ENCODE measurements at regions not wholly inside any gene's neighbourhood (a gene's known extent, or its start where the extent isn't known, plus 50 kb on each side); places are given as distances from the start of the nearest gene placed in this dataset.

DNA sequence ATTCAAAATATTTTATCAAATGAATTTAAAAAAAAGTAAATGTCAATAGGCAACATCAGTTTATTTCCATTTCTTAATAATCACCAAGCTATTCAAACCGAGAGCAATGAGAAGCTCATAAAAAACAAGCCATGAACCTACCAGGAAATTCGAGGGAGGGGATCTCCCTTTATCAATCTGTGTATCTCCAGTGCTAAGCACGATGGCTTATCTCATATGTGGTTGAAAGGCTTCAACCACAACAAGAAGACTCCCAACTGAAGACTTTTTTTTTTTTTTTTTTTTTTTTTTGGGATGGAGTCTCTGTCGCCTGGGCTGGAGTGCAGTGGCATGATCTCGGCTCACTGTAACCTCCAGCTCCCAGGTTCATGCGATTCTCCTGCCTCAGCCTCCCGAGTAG is 833.3 kb downstream of the USP25 start:
- no peaks in the 10 kb centered on the region for H3K36me3 ChIP-seq (replicated peaks)
- H3K4me3 ChIP-seq (ENCODE audit: low read depth, low read length): no peak overlapping the region
- in situ Hi-C loops (cut with HindIII; ENCODE audit: low pct_ligation_motif_present, low sequenced_read_pairs): no loop called here
- no peaks in the 10 kb centered on the region for H3K27me3 ChIP-seq (replicated peaks)
- no peak overlapping the region for H3K27ac ChIP-seq
- no peak for DNase-seq
- TF ChIP-seq, protein P1, sequence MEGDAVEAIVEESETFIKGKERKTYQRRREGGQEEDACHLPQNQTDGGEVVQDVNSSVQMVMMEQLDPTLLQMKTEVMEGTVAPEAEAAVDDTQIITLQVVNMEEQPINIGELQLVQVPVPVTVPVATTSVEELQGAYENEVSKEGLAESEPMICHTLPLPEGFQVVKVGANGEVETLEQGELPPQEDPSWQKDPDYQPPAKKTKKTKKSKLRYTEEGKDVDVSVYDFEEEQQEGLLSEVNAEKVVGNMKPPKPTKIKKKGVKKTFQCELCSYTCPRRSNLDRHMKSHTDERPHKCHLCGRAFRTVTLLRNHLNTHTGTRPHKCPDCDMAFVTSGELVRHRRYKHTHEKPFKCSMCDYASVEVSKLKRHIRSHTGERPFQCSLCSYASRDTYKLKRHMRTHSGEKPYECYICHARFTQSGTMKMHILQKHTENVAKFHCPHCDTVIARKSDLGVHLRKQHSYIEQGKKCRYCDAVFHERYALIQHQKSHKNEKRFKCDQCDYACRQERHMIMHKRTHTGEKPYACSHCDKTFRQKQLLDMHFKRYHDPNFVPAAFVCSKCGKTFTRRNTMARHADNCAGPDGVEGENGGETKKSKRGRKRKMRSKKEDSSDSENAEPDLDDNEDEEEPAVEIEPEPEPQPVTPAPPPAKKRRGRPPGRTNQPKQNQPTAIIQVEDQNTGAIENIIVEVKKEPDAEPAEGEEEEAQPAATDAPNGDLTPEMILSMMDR (IDR thresholded peaks at IDR 0.05; ENCODE audit: low read depth, low read length, missing control alignments): no peak

DNA sequence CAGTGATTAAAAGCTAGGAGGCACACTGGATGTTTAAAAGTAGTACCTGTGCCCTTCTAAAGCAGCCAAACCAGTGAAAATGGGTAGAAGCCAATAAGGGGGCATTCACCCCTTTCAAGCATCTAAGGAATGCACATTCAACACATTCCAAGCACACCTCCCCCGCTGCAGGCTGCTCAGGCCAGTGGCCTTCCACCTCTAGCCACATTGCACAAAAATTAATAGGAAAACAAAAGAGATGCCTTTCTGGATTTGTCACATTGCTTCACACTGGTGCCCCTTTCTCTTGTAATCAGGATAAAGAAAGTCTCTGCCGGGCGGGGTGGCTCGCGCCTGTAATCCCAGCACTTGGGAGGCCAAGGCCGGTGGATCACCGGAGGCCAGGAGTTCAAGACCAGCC is 834.0 kb downstream of the USP25 start:
- in situ Hi-C loops (cut with HindIII; ENCODE audit: low pct_ligation_motif_present, low sequenced_read_pairs): no loop called here
- no peak for DNase-seq

DNA sequence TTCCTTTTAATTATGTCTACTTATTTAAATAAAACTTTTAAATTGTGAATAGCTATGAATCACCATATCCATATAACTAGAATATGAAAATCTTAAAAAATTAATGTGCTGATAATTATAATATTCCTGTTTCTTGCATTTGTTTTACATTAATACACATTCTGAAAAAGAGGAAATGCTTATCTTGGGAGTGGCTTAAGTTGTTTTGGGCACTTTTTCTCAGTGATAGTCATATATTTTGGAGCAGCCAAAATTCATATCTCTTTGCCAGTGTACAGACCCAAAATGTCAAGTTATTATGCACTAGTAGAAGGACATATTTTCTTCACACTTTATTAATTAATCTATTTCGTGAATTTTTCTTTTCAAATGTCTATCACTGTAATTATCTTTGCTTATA is 838.5 kb downstream of the USP25 start:
- in situ Hi-C loops (cut with HindIII; ENCODE audit: low pct_ligation_motif_present, low sequenced_read_pairs): no loop called here

More for the DNA sequence above, 834.0 kb downstream of the USP25 start:
- TF ChIP-seq, protein P1 (IDR thresholded peaks at IDR 0.05; ENCODE audit: low read depth, low read length, missing control alignments): no peak
- no peaks in the 10 kb centered on the region for H3K36me3 ChIP-seq (replicated peaks)
- no peak overlapping the region for H3K27ac ChIP-seq
- H3K4me3 ChIP-seq (ENCODE audit: low read depth, low read length): no peak overlapping the region
- H3K27me3 ChIP-seq (replicated peaks): no peaks in the 10 kb centered on the region

DNA sequence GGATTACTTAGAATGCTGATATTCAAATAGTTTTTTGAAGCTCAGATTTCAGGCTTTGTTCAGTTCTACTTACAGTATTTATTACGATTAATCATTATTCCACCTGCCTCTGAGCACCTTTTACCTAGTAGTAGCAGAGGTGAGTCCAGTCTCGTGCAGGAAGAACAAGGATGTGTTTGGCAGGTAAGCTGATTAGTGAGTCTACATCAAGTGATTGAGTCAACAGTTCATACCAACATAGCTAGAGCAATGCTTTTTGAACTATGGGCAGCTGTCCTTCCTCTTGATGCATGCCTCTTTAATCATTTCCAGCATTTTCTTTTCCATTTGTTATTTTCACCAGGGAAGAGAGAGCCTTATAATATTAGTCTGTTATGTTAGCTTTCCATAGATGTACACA is 838.9 kb downstream of the USP25 start:
- TF ChIP-seq, protein P1 (IDR thresholded peaks at IDR 0.05; ENCODE audit: low read depth, low read length, missing control alignments): no peak
- Histone ChIP-seq H3K27me3 (replicated peaks) (no peaks in the 10 kb centered on the region), H3K27ac (no peak overlapping the region), H3K36me3 (replicated peaks) (no peaks in the 10 kb centered on the region), H3K4me3 (ENCODE audit: low read depth, low read length) (no peak overlapping the region)
- in situ Hi-C loops (cut with HindIII; ENCODE audit: low pct_ligation_motif_present, low sequenced_read_pairs): no loop called here
- DNase-seq: no peak

More for the DNA sequence above, 838.5 kb downstream of the USP25 start:
- TF ChIP-seq, protein P1 (IDR thresholded peaks at IDR 0.05; ENCODE audit: low read depth, low read length, missing control alignments): no peak
- H3K27ac ChIP-seq: no peak overlapping the region
- no peaks in the 10 kb centered on the region for H3K36me3 ChIP-seq (replicated peaks)
- H3K27me3 ChIP-seq (replicated peaks): no peaks in the 10 kb centered on the region
- no peak overlapping the region for H3K4me3 ChIP-seq (ENCODE audit: low read depth, low read length)
- no peak for DNase-seq

DNA sequence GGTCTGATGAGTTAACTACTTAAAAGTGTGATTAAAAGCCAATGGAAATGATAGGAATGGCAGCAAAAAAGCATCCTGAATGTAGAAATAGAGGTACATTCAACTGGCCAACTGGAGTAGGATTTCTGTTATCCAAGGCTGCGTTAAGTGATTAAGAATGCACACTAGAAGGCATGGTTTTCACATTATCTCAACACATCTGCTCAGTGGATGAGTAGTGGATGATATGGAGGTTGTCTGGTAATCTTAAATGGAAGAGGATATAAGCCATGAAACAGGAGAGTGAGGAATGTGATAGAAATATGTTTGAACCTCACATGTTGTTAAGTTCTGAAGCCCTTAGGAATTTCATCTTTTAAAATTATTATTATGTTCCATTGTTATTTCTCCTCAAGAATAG is 839.9 kb downstream of the USP25 start:
- Histone ChIP-seq H3K27me3 (replicated peaks) (no peaks in the 10 kb centered on the region), H3K36me3 (replicated peaks) (no peaks in the 10 kb centered on the region), H3K27ac (peak overlapping the region; percentile 51), H3K4me3 (ENCODE audit: low read depth, low read length) (no peak overlapping the region)
- TF ChIP-seq, protein P1 (IDR thresholded peaks at IDR 0.05; ENCODE audit: low read depth, low read length, missing control alignments): no peak
- DNase-seq: peak; percentile 38
- in situ Hi-C loops (cut with HindIII; ENCODE audit: low pct_ligation_motif_present, low sequenced_read_pairs): no loop called here

DNA sequence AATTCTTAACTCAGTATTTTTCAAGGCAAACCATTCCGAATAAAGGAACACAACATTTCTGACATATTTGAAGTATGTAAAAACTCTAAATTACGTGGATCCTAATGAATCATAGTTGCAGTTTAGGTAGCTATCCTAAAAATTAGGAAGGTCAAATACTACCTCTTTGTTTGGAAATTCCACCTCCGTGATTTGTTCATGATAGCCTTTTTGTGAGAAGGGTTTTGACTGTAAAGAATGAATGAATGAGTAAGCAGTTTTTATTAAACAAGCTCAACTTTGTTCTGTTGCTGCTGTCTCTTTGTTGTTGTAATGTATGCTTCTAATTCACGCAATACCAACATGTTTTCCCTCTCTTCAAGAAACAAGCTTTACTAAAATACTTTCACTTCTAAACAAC is 840.4 kb downstream of the USP25 start:
- Histone ChIP-seq H3K27me3 (replicated peaks) (no peaks in the 10 kb centered on the region), H3K36me3 (replicated peaks) (no peaks in the 10 kb centered on the region), H3K27ac (peak overlapping the region; percentile 51), H3K4me3 (ENCODE audit: low read depth, low read length) (no peak overlapping the region)
- in situ Hi-C loops (cut with HindIII; ENCODE audit: low pct_ligation_motif_present, low sequenced_read_pairs): no loop called here
- TF ChIP-seq, protein P1 (IDR thresholded peaks at IDR 0.05; ENCODE audit: low read depth, low read length, missing control alignments): no peak
- DNase-seq: no peak
